ENCODE measurements at regions not wholly inside any gene's neighbourhood (a gene's known extent, or its start where the extent isn't known, plus 50 kb on each side); places are given as distances from the start of the nearest gene placed in this dataset.

- TF ChIP-seq ZFX (IDR thresholded peaks at IDR 0.05) (no peak), CTCF (conservative IDR thresholded peaks at IDR 0.05) (no peak)
These were observed 52.5 kb upstream of the PELI2 start for GRCh38 chr14:56065621-56066290.
